Choroid plexus epithelial cell (primary cell): ENCODE measurements at regions not wholly inside any gene's neighbourhood (a gene's known extent, or its start where the extent isn't known, plus 50 kb on each side); places are given as distances from the start of the nearest gene placed in this dataset.

Experiments
- DNase-seq: peaks from one replicate; pipeline ENCODE4 v3.0.0-alpha.2; 2010; ENCODE audit warnings: low read depth
- H3K4me3 ChIP-seq: 2 replicates; pipeline ENCODE4 v1.5.1; 2011; ENCODE audit warnings: low read depth, mild to moderate bottlenecking, control low read depth, low read length, moderate library complexity
- CTCF ChIP-seq: conservative IDR thresholded peaks from 2 replicates; pipeline ENCODE4 v1.5.1; 2011; ENCODE audit warnings: low read depth, mild to moderate bottlenecking, control low read depth, inconsistent platforms, low read length, moderate library complexity

- peak; percentile 58 for DNase-seq
- TF ChIP-seq CTCF, result no peak
- no peak overlapping the region for H3K4me3 ChIP-seq
Measured at GRCh38 chr21:35779690-35780570, 280.4 kb downstream of the SETD4 start.

- no peak for DNase-seq
- no peak overlapping the region for H3K4me3 ChIP-seq
- TF ChIP-seq CTCF, result no peak
Measured at GRCh38 chr21:35779167-35779566, 281.2 kb downstream of the SETD4 start.

- TF ChIP-seq CTCF, result no peak
- no peak overlapping the region for H3K4me3 ChIP-seq
- no peak for DNase-seq
Measured at GRCh38 chr21:35777081-35777480, 283.2 kb downstream of the SETD4 start.

- no peak for DNase-seq
- no peak overlapping the region for H3K4me3 ChIP-seq
- TF ChIP-seq CTCF, result no peak
Measured at GRCh38 chr21:35775778-35776544, 284.4 kb downstream of the SETD4 start.

- no peak for DNase-seq
- TF ChIP-seq CTCF, result no peak
- no peak overlapping the region for H3K4me3 ChIP-seq
Measured at GRCh38 chr21:35770101-35770945, 290.0 kb downstream of the SETD4 start.

- H3K4me3 ChIP-seq, result no peak overlapping the region
- no peak for DNase-seq
- no peak for TF ChIP-seq CTCF
Measured at GRCh38 chr21:35768187-35768586, 292.1 kb downstream of the SETD4 start.
